GM18951 (cell line): ENCODE measurements at regions not wholly inside any gene's neighbourhood (a gene's known extent, or its start where the extent isn't known, plus 50 kb on each side); places are given as distances from the start of the nearest gene placed in this dataset.

ENCODE experiments used
- POLR2A ChIP-seq: IDR thresholded peaks from 4 replicates; pipeline ENCODE4 v1.6.1; 2011; ENCODE audit warnings: mild to moderate bottlenecking; ENCODE audit not compliant: insufficient read length, insufficient read depth; ENCODE audit errors: extremely low read depth
- in situ Hi-C: fragments of 300-500 bp; cut with MboI; formaldehyde crosslinking; loops from one replicate; pipeline ENCODE4 v1.12.0; 2022; ENCODE audit warnings: low sequenced_read_pairs, mixed read lengths, inconsistent platforms; ENCODE audit not compliant: unreplicated experiment

DNA sequence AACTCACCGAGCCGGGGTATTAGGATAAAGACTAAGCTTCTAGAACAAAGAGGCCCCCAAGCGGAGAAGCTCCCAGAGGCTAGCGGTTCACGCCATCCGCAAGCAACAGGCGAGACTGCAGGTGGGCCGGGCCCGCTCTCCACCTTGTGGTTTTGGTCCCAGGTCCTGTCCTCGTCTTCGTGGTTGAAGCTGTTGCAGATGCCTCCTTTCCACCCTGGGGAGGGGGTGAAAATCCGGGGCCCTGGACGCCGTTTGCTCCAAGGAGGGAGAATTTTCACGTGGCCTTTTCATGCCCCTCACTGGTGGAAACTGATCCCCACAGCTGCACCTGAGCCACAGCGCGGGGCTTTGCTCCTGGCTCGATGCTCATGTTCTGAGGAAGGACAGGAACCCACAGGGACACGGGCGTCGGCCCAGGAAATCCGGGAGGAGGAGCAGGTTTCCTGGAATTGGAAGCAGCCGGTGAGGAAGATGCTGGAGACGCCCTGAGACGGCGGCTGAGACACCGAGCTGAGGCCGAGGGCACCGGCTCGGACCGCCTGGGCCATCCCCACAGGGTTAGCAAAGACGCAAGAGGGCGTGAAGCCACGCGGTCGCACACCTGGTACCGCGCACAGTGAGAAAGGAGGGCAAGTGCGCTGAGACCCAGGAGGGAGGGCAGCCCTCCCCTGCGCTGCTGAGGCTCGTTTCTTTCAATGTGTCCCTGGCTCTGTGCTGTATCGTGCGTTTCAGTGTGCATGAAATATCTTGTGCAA lies 54.7 kb upstream of the SALL3 start:
- TF ChIP-seq POLR2A = no peak
- in situ Hi-C loops = no loop called here

DNA sequence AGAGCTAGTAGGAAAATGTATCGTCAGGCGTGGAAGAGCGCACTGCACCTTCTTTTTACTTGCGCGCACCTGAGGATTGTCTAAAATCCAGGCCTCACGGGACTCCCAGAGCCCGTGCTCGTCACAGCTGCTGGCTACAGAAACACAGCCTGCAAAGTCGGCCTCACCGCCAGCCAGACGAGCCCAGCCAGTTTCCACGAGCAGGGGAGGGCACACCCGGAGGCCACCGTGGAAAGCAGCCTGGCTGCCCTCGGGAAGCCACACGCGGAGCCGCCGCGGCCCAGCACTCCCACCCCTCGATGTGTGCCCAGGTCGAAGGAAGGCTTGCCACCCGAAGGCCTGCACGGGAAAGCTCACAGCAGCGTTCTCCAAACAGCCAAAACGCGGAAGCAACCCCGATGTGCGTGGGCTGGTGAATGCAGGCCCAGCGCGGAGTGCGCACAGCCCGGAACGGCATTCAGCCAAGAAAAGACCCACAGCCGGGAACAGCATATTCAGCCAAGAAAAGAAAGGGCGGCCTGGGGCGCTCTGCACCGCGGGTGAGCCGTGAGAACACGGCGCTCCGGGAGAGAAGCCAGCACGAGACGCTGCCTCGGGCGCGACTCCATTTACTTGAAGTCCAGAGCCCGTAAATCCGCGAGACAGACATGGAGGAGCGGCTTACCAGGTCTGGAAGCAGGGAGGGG lies 53.9 kb upstream of the SALL3 start:
- in situ Hi-C loops = no loop called here
- no peak for TF ChIP-seq POLR2A

DNA sequence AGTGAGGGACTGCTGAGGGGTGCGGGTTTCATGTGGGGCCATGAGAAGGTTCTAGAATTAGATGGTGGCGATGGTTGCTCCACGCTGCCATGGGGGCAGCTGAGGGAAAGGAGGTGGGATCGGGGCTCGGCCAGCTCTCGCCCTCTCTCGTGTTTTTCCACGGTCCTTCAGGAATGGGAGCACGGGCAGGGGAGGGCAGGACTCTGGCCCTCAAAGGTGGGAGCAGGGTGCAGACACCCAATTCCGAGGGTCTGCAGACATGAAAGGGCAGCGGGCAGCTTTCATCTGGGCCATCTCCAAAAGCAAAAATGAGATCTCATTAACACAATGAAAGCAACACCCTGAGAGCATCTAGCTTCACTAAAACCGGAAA lies 53.4 kb upstream of the SALL3 start:
- in situ Hi-C loops = no loop called here
- no peak for TF ChIP-seq POLR2A

DNA sequence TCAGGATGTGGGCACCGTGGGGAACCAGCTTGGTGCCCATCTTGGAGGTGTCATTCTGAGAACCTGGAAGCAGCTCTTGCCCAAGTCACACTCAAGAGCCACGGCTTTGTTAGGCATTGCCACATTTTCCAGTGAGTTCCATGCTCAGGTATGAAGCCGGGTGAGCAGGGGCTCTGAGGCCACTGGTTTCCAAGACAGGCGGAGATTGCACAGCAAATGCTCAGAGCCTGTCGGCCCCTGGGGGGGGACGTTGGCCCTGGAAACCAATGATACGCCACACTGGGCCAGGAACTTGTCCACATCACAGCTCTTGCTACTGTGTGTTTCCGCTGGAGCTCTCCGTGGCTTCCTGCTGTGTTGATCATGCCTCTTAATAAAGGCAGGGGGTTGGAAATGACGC lies 52.5 kb upstream of the SALL3 start:
- in situ Hi-C loops = no loop called here
- TF ChIP-seq POLR2A = no peak

DNA sequence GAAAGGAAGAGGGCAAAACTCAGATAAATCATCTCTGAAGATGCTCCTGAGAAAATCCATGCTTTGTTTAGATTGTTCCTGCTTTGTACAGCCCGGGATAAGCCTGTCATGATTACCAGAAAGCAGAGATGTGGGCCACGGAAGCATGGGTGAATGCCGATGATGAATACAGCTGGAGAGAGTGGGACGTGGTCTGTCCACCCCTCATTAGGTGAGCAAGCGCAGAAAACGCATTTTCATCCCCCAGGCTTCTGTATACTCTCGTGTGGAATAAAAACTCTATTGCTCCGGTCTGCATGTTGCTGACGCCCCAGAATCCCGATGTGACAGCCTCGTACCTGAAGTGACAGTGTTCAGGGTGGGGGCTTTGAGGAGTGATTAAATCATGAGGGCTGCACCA lies 52.0 kb upstream of the SALL3 start:
- in situ Hi-C loops = no loop called here
- TF ChIP-seq POLR2A = no peak

DNA sequence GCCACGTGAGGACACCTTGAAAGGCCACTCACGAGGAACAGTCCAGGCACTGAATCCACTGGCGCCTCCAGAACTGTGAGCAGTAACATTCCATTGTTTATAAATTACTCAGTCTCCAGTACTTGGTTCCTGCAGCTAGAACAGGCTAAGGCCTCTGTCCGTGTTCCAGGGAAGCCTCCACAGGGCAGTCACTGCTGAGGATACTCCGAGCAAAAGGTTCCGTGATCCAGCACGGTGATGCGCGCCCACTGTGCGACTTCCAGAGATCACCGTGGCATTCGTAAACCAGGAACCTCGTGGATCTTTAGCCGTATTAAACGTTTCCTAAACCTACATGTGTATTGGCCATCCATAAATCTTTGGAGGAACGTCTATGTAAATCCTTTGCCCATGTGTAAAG lies 51.5 kb upstream of the SALL3 start:
- TF ChIP-seq POLR2A = no peak
- in situ Hi-C loops = no loop called here

DNA sequence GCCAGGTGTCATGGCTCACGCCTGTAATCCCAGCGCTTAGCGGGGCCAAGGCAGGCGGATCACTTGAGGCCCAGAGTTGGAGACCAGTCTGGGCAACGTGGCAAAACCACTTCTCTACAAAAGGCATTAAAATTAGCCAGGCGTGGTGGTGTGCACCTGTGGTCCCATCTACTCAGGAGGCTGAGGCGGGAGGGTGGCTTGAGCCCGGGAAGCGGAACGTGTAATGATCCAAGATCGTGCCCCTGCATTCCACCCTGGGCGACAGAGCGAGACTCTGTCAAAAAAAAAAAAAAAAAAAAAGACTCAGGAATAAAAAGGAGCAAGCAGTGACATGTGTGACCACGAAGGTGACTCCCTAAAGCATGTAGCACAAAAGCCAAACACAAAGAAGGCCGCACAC lies 50.1 kb upstream of the SALL3 start:
- in situ Hi-C loops = no loop called here
- TF ChIP-seq POLR2A = no peak
